Ureter (tissue), 1 donor: ENCODE measurements at regions not wholly inside any gene's neighbourhood (a gene's known extent, or its start where the extent isn't known, plus 50 kb on each side); places are given as distances from the start of the nearest gene placed in this dataset.

Experiments used
- DNase-seq: peaks from one replicate; pipeline ENCODE4 v3.0.0-alpha.2; 2020; ENCODE audit warnings: low spot score
- donor health status: DM: yes; HTN: yes; CAD: no.

GRCh38 chrX:38989076-38989475, 187.8 kb downstream of the MID1IP1 start:
- no peak for DNase-seq

GRCh38 chrX:38991656-38992440, 190.6 kb downstream of the MID1IP1 start:
- DNase-seq = no peak

DNA sequence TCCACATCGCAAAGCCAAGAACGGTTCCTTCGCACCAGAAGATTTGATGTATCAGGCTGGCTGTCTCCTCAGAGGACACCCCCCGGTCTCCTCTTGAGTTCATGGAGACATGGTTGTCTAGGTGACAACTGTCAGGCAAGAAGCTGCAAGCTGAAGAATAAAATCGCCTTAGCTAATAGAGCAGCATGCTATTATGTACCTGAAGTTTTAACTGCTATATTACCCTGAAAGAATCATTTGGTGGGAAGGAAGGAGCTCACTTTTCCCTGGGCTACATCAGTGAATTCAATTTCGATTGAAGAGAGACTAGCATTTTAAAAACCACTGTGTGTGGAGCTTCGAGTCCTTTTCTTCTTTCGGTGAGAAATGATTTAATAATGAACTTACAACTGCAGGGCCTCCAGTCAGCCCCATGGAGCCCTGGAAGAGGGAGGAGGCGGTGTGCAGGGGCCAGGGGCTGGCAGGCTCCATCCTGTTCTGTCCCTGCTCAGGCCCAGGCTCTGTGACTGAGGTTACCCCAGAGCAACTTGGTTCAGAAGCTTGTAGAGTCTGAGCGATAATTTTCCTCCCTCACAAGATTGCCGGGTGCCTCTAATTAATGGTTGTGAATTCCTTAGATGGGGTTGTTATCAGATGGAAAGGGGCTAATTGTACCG, 191.3 kb downstream of the MID1IP1 start:
- no peak for DNase-seq

- no peak for DNase-seq
Measured at GRCh38 chrX:38993500-38993899, 192.2 kb downstream of the MID1IP1 start.

DNA sequence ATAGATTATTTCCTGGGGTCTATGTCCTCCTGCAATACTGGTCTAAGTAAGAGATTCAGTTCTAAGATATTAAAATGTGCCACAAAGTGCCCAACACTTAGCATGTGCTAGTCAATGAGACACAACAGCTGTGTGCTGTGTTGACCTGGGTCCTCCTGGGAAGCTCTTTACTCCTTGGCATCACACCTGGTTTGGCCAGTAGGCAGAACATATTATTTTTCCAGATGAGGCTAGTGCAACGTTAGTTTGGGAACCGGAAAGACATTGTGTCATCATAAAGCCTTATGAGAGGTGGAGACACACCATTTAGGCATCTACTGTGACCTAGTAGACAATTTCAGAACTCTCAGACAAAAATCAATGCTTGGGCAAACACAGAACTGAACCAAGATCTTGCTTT, 197.8 kb downstream of the MID1IP1 start:
- no peak for DNase-seq

DNA sequence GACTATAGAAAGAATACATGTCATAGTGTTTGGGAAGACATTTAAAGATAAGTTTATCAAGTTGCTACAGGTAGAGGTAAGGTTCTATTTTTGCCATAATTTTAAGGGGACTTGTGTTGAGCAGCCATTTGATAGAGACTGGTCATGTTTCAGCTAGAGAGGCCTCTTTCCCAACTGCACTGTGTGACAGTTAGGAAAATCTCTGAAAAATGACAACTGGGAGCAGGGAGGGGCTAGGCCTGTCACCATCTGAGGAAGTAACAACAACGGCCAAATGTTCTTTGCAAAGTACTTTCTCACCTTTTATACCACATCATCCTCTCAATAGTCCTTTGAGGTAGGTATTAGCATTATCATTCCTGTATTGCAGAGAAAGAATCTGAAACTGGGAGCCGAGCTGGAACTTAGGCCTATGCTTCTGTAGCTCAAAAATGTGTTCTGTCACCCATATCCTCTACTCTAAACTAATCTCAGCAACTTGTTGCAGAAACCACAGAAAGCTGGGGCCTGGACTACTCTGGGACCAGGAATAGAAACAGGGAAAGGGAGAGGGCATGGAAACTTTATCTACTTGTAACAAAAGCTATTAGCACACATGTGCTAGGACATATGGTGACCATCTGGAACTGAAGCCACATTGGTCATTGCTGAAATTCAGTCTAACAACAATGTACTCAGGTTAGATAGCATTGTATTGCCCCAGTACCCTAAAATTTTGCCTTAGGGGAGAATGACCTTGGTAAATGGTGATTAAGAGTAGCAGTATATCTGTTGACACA, 198.9 kb downstream of the MID1IP1 start:
- DNase-seq = no peak

DNA sequence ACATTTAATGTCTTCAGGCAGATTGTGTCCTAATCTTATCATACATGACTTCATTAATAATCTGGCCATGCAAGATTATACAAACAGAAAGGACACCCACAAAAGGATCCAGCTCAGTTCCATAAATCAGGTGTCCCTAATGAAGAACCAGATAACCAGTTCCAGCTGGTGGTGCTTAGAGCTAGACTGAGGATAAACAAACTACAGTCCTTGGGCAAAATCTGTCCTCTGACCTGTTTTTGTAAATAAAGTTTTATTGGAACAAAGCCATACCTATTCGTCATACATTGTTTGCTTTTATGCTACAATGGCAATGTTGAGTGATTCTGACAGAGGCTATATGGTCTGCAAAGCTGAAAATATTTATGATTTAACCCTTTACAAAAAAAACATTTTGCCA, 199.5 kb downstream of the MID1IP1 start:
- no peak for DNase-seq

- no peak for DNase-seq
Measured at GRCh38 chrX:39002466-39002865, 201.2 kb downstream of the MID1IP1 start.

DNA sequence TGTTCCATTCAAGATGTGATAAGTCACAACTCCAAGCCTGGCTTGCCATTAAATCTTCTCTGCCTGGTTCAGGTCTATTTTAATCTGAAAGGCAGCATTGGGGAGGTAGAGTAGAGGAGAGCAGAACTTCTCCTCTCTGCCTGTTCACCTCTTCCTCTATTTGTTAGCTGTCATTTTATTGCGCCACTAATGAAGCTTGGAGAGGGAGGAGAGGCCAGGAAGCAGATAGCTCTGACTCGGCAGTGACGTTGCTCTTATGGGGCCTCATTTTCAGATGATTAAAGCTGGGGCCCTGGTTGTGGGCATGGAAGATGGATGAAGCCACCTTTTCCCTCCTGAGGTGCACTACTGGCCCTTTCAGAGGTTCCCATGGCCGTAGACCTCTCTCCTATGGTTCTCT, 207.3 kb downstream of the MID1IP1 start:
- DNase-seq = no peak

DNA sequence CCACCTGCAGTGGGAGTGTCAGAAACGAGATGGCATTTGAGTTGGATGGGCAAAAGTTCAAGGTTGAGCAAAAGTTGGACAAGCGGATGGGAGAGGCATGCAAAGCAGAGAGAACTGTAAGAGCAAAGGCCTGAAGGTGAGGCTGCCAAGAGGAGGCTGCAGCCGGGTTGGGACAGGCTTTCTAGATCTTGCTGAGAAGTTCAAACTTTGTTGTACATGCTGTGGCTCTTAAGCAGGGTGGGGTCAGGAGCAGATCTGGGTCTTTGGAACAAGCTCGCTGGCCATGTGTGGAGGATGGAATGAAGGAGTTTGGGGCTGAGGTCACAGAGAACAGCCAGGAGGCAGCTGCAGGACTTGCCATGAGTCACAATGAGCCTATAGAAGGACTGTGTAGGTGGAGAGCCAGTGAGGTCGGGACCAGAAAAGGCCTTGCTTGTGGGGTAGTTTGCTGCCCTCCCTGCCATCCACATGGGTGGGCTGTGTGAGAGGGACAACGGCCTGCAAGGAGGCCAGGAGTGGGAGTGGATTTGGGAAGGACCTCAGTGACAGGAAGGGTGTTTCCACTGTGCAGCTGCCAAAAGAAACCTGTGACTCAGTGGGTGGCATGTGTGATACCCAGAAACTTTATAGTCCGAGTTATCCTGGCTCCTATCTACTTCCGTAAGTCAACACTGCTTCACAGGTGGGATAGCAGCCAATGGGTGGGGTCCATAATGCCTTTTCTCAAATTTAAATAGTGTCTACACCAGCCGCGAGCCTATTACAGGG, 210.4 kb downstream of the MID1IP1 start:
- DNase-seq = peak; percentile 50

DNA sequence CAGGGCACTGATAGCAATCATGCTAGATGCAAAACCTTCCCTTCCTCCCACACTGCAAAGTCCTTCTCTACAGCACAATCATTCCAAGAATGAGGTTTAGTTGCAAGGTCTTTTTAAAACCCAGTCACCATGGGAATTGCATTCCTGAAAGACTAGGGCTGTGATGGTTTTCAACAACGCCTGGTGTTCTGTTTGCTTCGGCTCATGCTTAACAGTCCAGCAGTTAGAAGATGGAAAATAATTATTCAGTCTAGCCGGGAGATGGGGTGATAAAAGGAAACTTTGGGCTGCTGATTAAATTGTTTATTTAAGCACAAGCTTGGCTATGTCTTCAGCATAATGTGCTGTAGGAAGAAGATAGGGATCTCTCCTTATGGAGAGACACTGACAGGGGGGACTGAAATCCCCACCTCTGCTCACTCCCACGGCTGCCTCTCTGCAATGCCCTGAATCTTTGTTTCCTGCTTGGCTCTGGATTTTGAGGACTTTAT, 211.4 kb downstream of the MID1IP1 start:
- no peak for DNase-seq

DNA sequence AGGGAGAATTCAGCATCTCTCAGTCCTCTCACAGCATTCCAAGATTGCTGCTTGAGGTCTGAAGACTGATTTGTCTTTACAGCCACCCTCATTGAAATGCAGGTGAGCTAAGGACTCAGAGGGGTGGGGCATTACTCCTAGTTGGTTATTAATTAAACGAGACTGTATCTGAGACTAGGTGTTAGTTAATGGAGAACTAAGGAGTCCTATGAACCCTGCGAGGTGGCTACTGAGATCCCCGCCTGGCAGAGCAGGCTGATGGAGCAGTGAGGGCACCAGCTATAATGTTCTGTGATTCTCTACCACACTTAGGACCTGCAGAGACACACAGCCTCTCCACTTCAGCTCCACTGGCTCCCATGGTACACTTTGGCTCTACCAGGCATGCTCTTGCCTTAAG, 215.3 kb downstream of the MID1IP1 start:
- DNase-seq = no peak

DNA sequence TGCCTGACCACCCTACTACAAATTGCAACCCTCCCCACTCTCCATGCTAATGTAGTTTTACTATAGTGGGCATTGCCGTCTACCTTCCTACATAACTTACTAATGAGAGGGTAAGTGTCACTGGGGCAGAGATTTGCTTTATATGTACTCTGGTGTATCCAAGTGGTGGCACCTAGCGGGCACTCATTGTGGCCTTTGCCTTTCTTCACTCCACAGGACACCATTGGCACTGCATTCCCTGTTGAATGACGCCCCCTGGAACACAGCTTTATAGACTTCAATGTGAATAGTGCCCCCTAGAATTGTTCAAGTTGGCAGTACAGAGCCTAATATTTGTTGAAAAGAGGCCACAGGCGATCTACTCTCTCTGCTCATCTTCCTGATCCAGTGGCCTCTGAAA, 215.8 kb downstream of the MID1IP1 start:
- no peak for DNase-seq

DNA sequence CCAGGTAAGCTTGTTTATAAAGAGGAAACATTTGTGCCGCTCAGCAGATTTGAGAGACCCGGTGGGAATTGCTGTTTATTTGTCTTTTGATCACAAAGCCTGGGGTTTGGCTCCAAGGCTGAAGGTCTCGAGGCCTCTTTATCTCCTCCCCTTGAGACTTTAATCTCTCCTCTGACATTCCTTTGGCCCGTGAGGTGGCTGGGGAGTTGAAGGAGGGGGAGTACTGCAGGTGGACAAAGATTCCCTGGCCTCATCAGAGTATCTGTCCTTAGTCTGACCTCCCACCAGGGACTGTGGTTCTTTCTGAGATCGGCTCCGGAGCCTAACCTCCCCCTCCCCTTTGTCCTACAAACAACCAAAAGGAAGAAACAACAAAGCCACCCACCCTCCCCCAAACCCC, 216.5 kb downstream of the MID1IP1 start:
- no peak for DNase-seq

- no peak for DNase-seq
Measured at GRCh38 chrX:39018541-39018940, 217.3 kb downstream of the MID1IP1 start.

DNA sequence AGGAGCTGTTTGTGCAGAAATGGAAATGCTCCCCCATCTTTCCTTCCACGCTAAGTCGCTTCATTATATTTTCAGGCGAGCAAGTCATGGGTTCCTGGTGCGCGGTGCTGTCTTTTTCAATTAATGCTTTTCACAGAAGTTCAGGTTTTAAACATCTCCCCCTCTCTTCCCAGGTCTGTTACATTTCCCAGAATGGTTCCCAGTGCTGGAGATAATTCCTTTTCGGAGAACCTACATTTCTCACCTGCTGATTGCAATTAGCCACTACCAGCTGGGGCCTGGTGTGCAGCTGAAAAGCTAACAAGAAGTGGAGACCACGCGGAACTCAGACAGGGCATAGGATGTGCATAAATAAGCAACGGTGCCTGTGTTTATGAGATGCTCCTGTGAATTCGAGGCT, 217.8 kb downstream of the MID1IP1 start:
- DNase-seq = no peak

- no peak for DNase-seq
Measured at GRCh38 chrX:39020051-39020669, 218.9 kb downstream of the MID1IP1 start.

DNA sequence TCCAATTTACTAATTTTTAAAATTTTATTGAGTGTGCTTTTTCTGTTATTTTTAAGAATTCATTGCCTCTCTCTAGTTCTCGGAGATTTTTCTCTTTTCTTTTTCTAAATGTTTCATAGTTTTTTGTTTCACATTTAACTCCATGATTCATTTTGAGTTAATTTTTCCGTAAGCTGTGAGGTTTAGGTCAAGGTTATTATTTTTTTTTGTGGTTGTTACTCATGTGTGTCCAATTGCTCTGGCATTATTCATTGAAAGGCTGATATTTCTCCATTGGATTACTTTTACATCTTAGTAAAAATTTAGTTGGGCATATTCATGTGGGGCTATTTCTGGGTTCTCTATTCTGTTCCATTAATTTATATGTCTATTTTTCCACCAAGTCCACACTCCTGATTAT, 220.8 kb downstream of the MID1IP1 start:
- no peak for DNase-seq

GRCh38 chrX:39029221-39029620, 228.0 kb downstream of the MID1IP1 start:
- DNase-seq = no peak

- no peak for DNase-seq
Measured at GRCh38 chrX:39030636-39031035, 229.4 kb downstream of the MID1IP1 start.

GRCh38 chrX:39039890-39040289, 238.6 kb downstream of the MID1IP1 start:
- no peak for DNase-seq
